HepG2 (cell line): ENCODE measurements at regions not wholly inside any gene's neighbourhood (a gene's known extent, or its start where the extent isn't known, plus 50 kb on each side); places are given as distances from the start of the nearest gene placed in this dataset.

Experiments used
- ATAC-seq: fragments of 200-7000 bp; cut with Tn5 transposase; 3 replicates; pipeline ENCODE4 v1.9.1; 2020; ENCODE audit warnings: mild to moderate bottlenecking, moderate library complexity
- BruUV-seq: library from RNA; stranded (reverse); fragments of 400-500 nt; replicated peaks from 2 replicates; lab custom pipeline; 2021; lab: Mats Ljungman, UMichigan
- CTCF ChIA-PET: fragments of 300-600 bp; formaldehyde crosslinking; extraction: SDS; loops from one replicate; lab custom pipeline; 2021; ENCODE audit warnings: low total read pairs, inconsistent platforms, low intra/inter-chr PET ratio; lab: Yijun Ruan, JAX
- POLR2A ChIA-PET: fragments of 350-600 bp; sonication (Branson Sonifier 250); formaldehyde crosslinking; loops from one replicate; lab custom pipeline; 2020; ENCODE audit warnings: antibody characterized with exemption, inconsistent platforms; lab: Yijun Ruan, JAX
- DNase-seq: peaks from one replicate; pipeline ENCODE4 v3.0.0-alpha.2; 2015; ENCODE audit warnings: low spot score
- FAIRE-seq: peaks from 3 replicates; lab custom pipeline; 2011; peaks lifted over from hg19 to GRCh38; lab: Jason Lieb, UNC
- H2AFZ ChIP-seq: one replicate; pipeline ENCODE4 v1.6.1; 2011; ENCODE audit warnings: low read length, inconsistent platforms
- H3K27ac ChIP-seq: fragments of 300-600 bp; 3 replicates; pipeline ENCODE4 v1.8.0; 2011; ENCODE audit warnings: mixed run types, mild to moderate bottlenecking, mixed read lengths, low read length, inconsistent platforms; ENCODE audit not compliant: insufficient read depth; ENCODE audit errors: extremely low read length
- H3K27me3 ChIP-seq, 2 experiments: fragments of 200-600 bp in 1 of 2; 2 replicates in 1 of 2; 3 replicates in 1 of 2; pipeline versions ENCODE4 v1.6.0 to v1.8.0; 2011; ENCODE audit warnings: low read length in 2 of 2, mild to moderate bottlenecking in 2 of 2, moderate library complexity in 2 of 2, inconsistent platforms in 1 of 2; ENCODE audit not compliant: insufficient read depth in 2 of 2, control insufficient read depth in 1 of 2
- H3K36me3 ChIP-seq, 2 experiments: fragments of 200-600 bp in 1 of 2; replicated peaks in 1 of 2; 2 replicates in 1 of 2; 3 replicates in 1 of 2; pipeline versions ENCODE4 v1.5.1 to v1.8.0; 2011; ENCODE audit warnings: low read length in 2 of 2, inconsistent platforms in 1 of 2; ENCODE audit not compliant: insufficient read depth in 2 of 2, control insufficient read depth in 1 of 2
- H3K4me1 ChIP-seq: 2 replicates; pipeline ENCODE4 v1.5.1; 2012; ENCODE audit warnings: low read length, inconsistent platforms; ENCODE audit not compliant: insufficient read depth
- H3K4me2 ChIP-seq: 2 replicates; pipeline ENCODE4 v1.6.0; 2011; ENCODE audit warnings: low read depth, low read length, inconsistent platforms
- H3K4me3 ChIP-seq, 3 experiments: fragments of 200-600 bp in 1 of 3; sonication (generic), shearing (Covaris generic) in 1 of 3; replicated peaks in 1 of 3; 2 replicates each; pipeline ENCODE4 v1.5.1; 2011 to 2016; ENCODE audit warnings: low read length in 3 of 3, inconsistent platforms in 2 of 3, low read depth in 2 of 3, mild to moderate bottlenecking in 2 of 3, control low read depth in 1 of 3, mixed read lengths in 1 of 3; ENCODE audit not compliant: insufficient read depth in 1 of 3
- H3K79me2 ChIP-seq: one replicate; pipeline ENCODE4 v1.6.1; 2011; ENCODE audit warnings: low read length, inconsistent platforms; ENCODE audit not compliant: insufficient read depth
- H3K9ac ChIP-seq: 2 replicates; pipeline ENCODE4 v1.6.0; 2011; ENCODE audit warnings: mild to moderate bottlenecking, low read depth, low read length, inconsistent platforms; ENCODE audit not compliant: insufficient read depth
- H3K9me3 ChIP-seq: 2 replicates; pipeline ENCODE4 v1.5.1; 2012; ENCODE audit warnings: mild to moderate bottlenecking, low read length
- H4K20me1 ChIP-seq: 2 replicates; pipeline ENCODE4 v1.6.0; 2011; ENCODE audit warnings: inconsistent platforms, mild to moderate bottlenecking, low read length, moderate library complexity; ENCODE audit not compliant: insufficient read depth
- GPN1 ChIP-seq: sonication (generic); formaldehyde crosslinking; IDR thresholded peaks from 2 replicates; pipeline ENCODE4 v1.5.1; 2020; ENCODE audit warnings: missing genetic modification reagents, borderline replicate concordance
- MTA3 ChIP-seq: sonication (generic); formaldehyde crosslinking; IDR thresholded peaks from 2 replicates; pipeline ENCODE4 v1.4.0; 2020; ENCODE audit warnings: missing genetic modification reagents
- PHF8 ChIP-seq: sonication (generic); formaldehyde crosslinking; IDR thresholded peaks from 2 replicates; pipeline ENCODE4 v1.5.0; 2020; ENCODE audit warnings: missing genetic modification reagents
- PTBP1 ChIP-seq: fragments of 200-400 bp; formaldehyde crosslinking; IDR thresholded peaks from 2 replicates; pipeline ENCODE4 v1.6.1; 2018; ENCODE audit warnings: low read length, low read depth; ENCODE audit not compliant: poor library complexity, severe bottlenecking
- RARG ChIP-seq: sonication (generic); formaldehyde crosslinking; IDR thresholded peaks from 2 replicates; pipeline ENCODE4 v1.4.0; 2020; ENCODE audit warnings: low read depth, mild to moderate bottlenecking, missing genetic modification reagents
- TCF7 ChIP-seq: sonication (generic); IDR thresholded peaks from 2 replicates; pipeline ENCODE4 v1.6.1; 2016; ENCODE audit warnings: antibody characterized with exemption, low read depth
- ZNF543 ChIP-seq: sonication (generic); formaldehyde crosslinking; IDR thresholded peaks from 2 replicates; pipeline ENCODE4 v1.4.0; 2020; ENCODE audit warnings: mild to moderate bottlenecking, missing genetic modification reagents
- ZNF556 ChIP-seq: sonication (generic); formaldehyde crosslinking; IDR thresholded peaks from 2 replicates; pipeline ENCODE4 v1.4.0; 2020; ENCODE audit warnings: mild to moderate bottlenecking, missing genetic modification reagents, borderline replicate concordance
- ZNF605 ChIP-seq: sonication (generic); formaldehyde crosslinking; IDR thresholded peaks from 2 replicates; pipeline ENCODE4 v1.8.0; 2022; ENCODE audit warnings: mild to moderate bottlenecking, missing genetic modification reagents
- in situ Hi-C: cut with HindIII; loops from 2 replicates; pipeline ENCODE4 v1.10.0; 2017; ENCODE audit warnings: low pct_unique_long_range_greater_than_20kb; ENCODE audit not compliant: extremely low pct_ligation_motif_present
- intact Hi-C: fragments of 100-400 bp; cut with micrococcal nuclease; formaldehyde crosslinking; loops from one replicate; pipeline ENCODE4 v1.10.0; 2022; ENCODE audit not compliant: unreplicated experiment
- TF ChIP-seq, protein P1 (sequence below): fragments of 450-650 bp; IDR thresholded peaks from 2 replicates; pipeline ENCODE4 v1.6.1; 2017
- TF ChIP-seq, protein P2 (sequence below): sonication (generic); formaldehyde crosslinking; IDR thresholded peaks from 2 replicates; pipeline ENCODE4 v1.8.0; 2022; ENCODE audit warnings: low read depth, missing genetic modification reagents
- TF ChIP-seq, protein P3 (sequence below): sonication (generic); formaldehyde crosslinking; IDR thresholded peaks from 2 replicates; pipeline ENCODE4 v1.5.0; 2020; ENCODE audit warnings: missing genetic modification reagents
- TF ChIP-seq, protein P4 (sequence below): sonication (generic); formaldehyde crosslinking; IDR thresholded peaks from 2 replicates; pipeline ENCODE4 v1.5.0; 2020; ENCODE audit warnings: missing genetic modification reagents
- TF ChIP-seq, protein P5 (sequence below): conservative IDR thresholded peaks from 2 replicates; pipeline ENCODE4 v1.6.1; 2018; ENCODE audit warnings: missing genetic modification reagents

DNA sequence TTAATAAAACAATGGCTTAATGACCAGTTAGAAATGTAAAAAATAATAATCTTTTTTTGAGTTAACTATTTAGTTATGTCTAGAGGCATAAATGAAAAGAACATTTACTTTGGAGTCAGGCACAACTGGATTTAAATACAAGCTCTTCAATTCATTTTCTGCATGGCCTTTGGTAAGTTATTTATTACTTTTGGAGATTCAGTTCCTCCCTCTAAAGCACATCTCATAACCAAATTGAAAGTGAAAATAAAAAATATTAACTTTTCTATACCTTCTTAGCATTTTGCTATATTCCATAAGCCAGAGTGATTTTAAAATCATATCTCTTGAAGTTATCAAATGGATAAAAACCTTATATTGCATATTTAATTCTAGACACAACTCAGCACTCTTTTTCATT, 434.9 kb upstream of the SMARCA2 start:
- no TSS peak for BruUV-seq
- Histone ChIP-seq H3K4me2 (no peak overlapping the region), H3K9me3 (no peaks in the 10 kb centered on the region; the same call in 1 of the 2 replicates), H3K4me1 (no peaks in the 10 kb centered on the region), H3K27me3 (no peaks in the 10 kb centered on the region), H2AFZ (no peak overlapping the region), H3K27ac (no peak overlapping the region), H4K20me1 (no peaks in the 10 kb centered on the region), H3K36me3 (no peaks in the 10 kb centered on the region), H3K79me2 (no peaks in the 10 kb centered on the region), H3K4me3 (no peak overlapping the region), H3K9ac (no peak overlapping the region)
- in situ Hi-C loops (no loop called here), intact Hi-C loops (loop anchor here (5.0 kb wide), 1 partner anchor 117 kb away; no protein-coding TSS in a partner anchor)
- ChIA-PET POLR2A (no interaction called here), CTCF (no interaction called here)
- FAIRE-seq (no peak), ATAC-seq (no peak), DNase-seq (no peak)
- TF ChIP-seq, protein P1, sequence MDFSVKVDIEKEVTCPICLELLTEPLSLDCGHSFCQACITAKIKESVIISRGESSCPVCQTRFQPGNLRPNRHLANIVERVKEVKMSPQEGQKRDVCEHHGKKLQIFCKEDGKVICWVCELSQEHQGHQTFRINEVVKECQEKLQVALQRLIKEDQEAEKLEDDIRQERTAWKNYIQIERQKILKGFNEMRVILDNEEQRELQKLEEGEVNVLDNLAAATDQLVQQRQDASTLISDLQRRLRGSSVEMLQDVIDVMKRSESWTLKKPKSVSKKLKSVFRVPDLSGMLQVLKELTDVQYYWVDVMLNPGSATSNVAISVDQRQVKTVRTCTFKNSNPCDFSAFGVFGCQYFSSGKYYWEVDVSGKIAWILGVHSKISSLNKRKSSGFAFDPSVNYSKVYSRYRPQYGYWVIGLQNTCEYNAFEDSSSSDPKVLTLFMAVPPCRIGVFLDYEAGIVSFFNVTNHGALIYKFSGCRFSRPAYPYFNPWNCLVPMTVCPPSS: no peak
- TF ChIP-seq ZNF556 (no peak), ZNF543 (CRISPR knock-in tag) (no peak), TCF7 (no peak), PTBP1 (no peak), GPN1 (no peak), RARG (CRISPR knock-in tag) (no peak), PHF8 (CRISPR knock-in tag) (no peak), ZNF605 (CRISPR knock-in tag) (no peak), MTA3 (CRISPR knock-in tag) (no peak)
- TF ChIP-seq, protein P2, sequence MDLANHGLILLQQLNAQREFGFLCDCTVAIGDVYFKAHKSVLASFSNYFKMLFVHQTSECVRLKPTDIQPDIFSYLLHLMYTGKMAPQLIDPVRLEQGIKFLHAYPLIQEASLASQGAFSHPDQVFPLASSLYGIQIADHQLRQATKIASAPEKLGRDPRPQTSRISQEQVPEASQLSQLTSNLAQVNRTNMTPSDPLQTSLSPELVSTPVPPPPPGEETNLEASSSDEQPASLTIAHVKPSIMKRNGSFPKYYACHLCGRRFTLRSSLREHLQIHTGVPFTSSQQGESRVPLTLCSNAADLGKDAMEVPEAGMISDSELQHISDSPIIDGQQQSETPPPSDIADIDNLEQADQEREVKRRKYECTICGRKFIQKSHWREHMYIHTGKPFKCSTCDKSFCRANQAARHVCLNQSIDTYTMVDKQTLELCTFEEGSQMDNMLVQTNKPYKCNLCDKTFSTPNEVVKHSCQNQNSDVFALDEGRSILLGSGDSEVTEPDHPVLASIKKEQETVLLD (CRISPR knock-in tag): no peak
- TF ChIP-seq, protein P3, sequence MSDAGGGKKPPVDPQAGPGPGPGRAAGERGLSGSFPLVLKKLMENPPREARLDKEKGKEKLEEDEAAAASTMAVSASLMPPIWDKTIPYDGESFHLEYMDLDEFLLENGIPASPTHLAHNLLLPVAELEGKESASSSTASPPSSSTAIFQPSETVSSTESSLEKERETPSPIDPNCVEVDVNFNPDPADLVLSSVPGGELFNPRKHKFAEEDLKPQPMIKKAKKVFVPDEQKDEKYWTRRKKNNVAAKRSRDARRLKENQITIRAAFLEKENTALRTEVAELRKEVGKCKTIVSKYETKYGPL: no peak
- TF ChIP-seq, protein P4, sequence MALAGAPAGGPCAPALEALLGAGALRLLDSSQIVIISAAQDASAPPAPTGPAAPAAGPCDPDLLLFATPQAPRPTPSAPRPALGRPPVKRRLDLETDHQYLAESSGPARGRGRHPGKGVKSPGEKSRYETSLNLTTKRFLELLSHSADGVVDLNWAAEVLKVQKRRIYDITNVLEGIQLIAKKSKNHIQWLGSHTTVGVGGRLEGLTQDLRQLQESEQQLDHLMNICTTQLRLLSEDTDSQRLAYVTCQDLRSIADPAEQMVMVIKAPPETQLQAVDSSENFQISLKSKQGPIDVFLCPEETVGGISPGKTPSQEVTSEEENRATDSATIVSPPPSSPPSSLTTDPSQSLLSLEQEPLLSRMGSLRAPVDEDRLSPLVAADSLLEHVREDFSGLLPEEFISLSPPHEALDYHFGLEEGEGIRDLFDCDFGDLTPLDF: no peak
- TF ChIP-seq, protein P5, sequence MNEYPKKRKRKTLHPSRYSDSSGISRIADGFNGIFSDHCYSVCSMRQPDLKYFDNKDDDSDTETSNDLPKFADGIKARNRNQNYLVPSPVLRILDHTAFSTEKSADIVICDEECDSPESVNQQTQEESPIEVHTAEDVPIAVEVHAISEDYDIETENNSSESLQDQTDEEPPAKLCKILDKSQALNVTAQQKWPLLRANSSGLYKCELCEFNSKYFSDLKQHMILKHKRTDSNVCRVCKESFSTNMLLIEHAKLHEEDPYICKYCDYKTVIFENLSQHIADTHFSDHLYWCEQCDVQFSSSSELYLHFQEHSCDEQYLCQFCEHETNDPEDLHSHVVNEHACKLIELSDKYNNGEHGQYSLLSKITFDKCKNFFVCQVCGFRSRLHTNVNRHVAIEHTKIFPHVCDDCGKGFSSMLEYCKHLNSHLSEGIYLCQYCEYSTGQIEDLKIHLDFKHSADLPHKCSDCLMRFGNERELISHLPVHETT (CRISPR knock-in tag): no peak
